GM19372 (cell line): ENCODE measurements at regions not wholly inside any gene's neighbourhood (a gene's known extent, or its start where the extent isn't known, plus 50 kb on each side); places are given as distances from the start of the nearest gene placed in this dataset.
"Not testable (repeated sequence)": the region's sequence is repeated elsewhere in the genome, so short reads cannot be mapped to it uniquely, and the experiment has no call there.

Source experiments
- ATAC-seq: cut with Tn5 transposase; IDR thresholded peaks from one replicate; pipeline ENCODE4 v1.9.1; 2021; ENCODE audit warnings: mild to moderate bottlenecking, low read depth, moderate library complexity; ENCODE audit not compliant: unreplicated experiment

- no peak for ATAC-seq
Measured at GRCh38 chr2:129181433-129181832, 798.0 kb upstream of the RAB6C start.

DNA sequence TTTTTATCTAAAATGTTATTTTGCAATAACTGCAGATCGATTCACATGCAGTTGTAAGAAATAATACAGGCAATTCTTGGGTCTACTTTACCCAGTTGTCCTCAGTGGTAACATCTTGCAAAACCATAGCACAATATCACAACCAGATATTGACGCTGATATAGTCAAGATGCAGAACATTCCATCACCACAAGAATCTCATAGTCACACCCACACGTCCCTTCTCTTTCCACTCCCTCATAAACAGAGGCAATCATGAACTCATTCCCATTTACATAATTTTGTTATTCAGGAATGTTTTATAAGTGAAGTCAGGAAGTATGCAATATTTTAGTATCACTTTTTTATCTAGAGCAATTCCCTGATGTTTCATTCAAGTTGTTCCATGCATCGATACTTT, 797.5 kb upstream of the RAB6C start:
- no peak for ATAC-seq

DNA sequence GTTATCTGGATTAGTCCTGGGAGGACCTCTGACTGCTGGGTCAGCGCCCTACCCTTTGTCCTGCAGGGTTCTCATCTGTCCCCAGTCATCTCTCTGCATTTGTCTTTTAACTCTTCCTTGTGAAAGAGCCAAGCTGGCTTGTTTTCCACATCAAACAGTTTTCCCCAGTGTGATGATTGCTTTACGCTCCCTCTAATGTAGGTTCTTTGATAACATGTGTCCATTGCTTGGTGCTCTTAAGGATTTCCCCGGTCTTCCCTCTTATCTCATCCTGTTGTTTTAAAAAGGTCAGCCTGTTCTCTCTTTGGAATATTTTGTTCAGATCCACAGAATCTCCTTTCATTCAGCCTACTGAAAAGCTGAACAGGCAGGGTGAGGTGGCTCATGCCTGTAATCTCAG, 792.1 kb upstream of the RAB6C start:
- no peak for ATAC-seq

DNA sequence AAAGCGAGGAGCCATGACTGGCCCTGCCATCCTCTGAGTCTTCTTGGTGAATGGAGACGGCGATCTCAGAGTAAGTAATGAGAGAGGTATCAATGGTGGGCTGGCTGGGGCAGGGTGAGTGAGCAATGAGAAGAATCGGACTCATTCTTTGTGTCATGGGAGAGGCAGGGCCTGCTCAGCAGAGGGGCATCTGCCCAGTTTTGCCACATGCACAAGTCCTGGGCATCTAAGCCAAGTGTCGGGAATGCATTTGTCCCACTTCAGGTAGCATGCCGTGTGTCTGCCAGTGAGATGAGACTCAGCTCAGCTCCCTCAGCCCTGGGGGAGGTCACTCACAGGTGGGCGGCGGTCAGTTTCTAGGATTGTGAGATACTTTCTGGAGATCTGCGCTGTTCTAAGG, 791.0 kb upstream of the RAB6C start:
- ATAC-seq: no peak

- ATAC-seq: no peak
Measured at GRCh38 chr2:129189617-129190319, 789.7 kb upstream of the RAB6C start.

DNA sequence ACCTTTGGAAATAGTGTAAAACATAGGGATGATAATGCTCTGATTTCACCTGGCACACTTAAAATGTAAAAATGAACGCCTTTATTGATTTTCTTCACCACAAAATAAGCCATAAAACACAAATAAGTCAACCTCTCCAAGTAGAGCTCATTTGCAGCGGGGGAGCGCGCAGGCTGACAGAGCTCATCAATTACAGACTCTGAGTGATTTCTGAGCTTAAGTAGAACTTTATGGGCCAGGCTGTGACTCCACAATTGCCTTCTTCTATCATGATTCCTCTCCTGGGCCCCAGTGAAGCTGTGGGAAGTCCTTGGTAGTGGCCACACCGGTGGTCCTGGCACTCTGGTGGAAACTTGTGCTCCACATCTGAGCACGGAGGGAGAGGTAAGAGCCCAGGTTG, 789.0 kb upstream of the RAB6C start:
- ATAC-seq: no peak

DNA sequence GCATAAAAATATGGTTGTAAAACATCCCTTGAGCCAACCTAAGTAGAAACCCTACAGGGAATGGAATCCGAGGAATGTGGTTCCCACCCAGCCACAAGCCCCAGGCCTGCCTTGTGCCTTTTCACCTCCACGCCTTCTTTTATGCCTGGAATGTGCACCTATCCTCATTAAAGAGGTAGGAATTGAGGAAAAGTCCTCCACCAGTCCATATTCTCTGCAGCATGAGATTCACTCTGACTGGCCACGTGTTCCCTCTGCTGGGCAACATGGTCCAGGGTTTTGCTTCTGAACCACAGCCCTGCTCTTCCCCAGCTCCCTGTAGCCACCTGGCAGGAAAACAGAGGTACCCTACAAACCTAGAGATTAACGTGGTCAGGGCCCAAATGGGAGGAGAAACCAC, 787.9 kb upstream of the RAB6C start:
- no peak for ATAC-seq

DNA sequence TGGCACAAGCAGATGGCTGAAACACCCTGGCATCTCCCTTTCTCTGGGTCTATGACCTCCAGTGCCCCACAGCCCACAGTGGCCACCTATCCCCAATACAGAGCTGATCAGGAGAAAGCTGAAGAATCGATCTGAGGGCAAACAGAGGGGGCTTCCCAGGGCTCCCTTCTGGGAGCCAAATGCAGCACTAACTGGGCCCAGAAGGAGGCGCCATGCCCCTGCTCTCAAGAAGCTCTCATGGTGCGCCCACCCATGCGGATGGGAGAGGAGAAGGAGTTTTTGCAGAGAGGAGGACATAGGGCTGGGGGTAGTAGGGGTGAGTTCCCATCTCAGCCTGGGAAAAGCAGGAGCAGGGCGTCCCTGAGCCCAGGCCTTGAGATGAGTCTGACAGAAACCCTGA, 787.3 kb upstream of the RAB6C start:
- ATAC-seq: no peak

DNA sequence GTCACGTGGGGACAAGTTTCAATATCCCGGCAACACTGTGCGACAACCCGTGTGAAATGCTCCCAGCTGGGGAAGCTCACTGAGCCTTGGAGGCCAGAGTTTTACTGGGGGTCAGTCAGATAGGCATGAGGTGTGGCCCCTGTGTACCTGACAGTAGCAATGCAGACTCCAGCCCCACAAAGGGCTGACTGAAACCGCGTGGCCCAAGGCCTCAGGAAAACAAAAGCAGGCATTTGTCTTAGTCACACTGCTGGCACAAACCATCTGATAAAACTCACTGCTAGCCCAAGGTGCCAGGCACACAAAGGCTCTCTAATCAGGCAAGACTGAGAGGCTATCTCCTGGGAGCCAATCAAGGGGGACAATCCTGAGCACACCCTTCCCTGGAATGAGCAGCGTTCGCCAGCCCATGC, 786.6 kb upstream of the RAB6C start:
- ATAC-seq: no peak

DNA sequence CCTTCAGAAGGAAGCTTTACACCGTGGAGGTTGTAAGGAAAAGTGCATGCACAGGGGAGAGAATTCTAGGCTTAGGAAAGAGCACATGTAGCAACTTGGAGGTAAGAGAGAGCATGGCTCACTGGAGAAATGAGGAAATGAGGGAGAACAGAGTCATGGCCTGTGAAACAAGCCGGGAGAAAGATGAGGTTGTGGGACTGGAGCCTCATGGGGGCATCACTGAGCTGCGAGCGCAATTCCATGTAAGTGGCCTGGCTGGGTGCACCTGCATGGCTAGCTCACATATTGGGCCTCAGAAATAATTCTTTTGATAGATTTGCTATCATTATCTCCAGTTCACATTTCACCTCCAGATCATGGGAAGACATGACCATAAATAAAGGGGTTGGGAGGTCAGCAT, 785.5 kb upstream of the RAB6C start:
- ATAC-seq: no peak

- ATAC-seq: no peak
Measured at GRCh38 chr2:129199501-129199900, 780.0 kb upstream of the RAB6C start.

DNA sequence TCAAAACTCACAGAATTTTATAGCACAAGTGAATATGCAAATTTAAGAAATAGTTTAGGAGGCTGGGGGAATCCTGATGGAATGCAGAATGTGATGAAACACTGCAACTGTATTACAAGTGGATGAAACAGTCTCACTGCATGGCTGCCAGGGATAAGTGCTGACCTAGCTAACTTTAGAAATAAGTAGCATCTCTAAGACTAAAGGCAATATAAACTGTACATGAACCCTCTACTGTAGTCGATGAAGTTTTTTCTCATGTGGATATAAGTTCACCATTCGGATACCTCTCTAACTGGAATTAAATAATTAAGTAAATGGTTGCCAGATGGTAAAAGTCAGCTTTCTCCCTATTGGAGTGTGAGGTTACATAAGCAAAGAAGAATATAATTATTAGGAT, 777.8 kb upstream of the RAB6C start:
- ATAC-seq: no peak

DNA sequence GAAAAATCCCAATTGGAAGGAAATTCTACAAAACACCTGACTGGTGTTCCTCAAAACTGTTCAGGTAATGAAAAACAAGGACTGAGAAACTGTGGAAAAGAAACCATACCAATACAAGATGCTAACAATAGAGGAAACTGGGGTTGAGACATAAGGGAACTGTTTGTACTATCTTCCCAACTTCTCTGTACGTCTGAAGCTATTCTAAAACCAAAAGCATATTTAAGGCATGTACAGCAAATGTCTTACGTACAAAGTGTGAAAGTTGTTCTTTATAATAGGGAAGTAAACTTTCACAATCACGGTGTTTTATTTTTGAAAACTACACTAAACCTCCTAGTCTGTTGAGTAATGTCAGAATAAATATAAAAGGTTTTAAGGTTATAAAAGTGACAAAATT, 776.1 kb upstream of the RAB6C start:
- no peak for ATAC-seq

DNA sequence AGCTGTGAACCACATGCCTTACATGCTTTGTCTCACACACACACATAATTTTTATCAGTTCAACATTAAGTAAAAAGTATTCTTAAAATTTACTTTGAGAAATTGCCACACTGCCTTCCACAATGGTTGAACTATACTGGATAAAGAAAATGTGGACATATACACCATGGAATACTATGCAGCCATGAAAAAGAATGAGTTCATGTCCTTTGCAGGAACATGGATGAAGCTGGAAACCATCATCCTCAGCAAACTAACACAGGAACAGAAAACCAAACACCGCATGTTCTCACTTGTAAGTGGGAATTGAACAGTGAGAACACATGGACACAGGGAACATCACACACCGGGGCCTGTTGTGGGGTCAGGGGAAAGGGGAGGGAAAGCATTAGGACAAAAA, 774.9 kb upstream of the RAB6C start:
- not testable (repeated sequence) for ATAC-seq

DNA sequence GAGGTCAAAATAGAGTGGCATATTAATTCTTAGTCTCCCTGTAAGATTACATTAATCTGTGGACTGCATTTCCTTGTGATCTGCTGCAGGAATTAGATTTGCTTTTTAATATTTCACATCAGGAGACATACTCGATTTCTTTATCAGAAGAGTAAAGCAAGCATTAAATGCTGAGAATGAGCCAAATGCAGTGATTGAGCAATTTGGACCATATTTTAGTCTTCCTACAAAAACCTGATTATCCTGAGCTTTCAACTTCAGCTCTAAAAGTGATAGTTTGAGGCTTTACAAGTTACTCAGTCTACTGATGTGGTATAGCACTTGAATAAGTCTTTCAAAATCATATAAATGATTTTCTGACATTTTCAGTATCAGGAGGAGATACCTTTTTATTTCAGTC, 774.3 kb upstream of the RAB6C start:
- ATAC-seq: no peak

GRCh38 chr2:129205766-129206165, 773.7 kb upstream of the RAB6C start:
- ATAC-seq: no peak

DNA sequence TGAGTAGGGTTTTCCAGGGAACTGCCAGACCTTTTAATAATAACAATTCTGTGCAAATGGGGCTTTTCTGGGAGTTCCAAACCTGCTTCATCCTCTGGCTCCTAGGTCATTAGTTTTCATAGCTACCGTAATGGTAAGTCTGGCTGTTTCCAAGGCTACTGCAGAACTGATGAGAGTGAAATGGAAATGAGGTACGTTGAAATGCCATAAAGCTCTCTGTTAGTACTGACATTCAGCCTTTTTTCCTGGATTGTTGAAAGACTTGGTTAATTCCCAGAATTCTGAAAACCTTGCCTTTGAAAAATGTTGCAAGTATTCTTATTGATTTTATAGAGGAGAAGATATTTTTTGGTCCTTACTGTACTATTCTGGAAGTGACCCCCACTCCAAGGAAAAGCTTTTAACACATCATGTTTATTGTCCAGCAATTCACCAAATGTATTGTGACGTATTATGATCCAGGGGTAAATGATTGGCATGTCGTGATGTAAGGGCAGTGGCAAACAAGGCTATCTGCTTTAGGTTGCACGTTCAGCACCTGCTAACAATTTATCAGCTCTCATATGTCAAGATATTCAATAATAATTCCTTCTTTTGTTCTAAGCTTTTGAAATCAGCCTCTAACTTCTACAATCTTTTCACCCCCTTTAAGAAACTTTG, 767.0 kb upstream of the RAB6C start:
- no peak for ATAC-seq

DNA sequence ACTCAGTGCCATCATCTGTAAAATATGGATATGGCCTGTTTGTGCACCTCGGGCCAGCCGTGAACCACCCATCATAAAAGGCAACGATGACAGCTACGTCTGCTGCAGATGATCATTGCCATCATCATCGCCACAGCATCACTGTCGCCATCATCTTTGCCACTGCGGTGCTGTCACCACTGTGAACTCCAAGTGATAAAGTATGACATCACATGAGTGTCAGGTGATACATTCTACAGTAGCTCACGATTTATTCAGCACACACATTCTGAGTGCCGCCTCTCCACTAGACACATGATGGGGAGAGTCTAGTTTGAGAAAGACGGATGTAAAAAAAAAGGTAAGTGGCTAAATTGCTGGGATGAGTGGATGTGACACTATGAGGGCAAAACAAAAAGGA, 755.4 kb upstream of the RAB6C start:
- ATAC-seq: no peak

DNA sequence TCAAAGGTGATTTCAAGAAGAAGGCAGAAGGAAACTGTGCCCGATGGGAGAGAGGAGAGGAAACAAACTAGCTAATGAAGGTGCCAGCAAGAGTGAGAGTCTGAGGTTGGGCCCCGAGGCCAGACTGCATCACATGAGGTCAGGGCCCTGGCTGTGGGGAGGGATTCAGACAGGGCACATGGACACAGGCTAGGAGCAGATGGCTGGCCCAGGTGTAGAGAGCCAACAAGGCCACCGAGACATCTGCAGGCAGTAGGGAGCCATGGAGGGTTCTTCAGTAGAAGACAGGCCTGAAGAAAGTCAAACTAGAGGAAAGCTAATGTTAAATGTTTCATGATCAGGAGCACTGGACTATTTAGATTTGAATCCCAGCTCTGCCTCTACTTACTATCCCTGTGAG, 755.0 kb upstream of the RAB6C start:
- ATAC-seq: no peak

- ATAC-seq: no peak
Measured at GRCh38 chr2:129229196-129229595, 750.3 kb upstream of the RAB6C start.

DNA sequence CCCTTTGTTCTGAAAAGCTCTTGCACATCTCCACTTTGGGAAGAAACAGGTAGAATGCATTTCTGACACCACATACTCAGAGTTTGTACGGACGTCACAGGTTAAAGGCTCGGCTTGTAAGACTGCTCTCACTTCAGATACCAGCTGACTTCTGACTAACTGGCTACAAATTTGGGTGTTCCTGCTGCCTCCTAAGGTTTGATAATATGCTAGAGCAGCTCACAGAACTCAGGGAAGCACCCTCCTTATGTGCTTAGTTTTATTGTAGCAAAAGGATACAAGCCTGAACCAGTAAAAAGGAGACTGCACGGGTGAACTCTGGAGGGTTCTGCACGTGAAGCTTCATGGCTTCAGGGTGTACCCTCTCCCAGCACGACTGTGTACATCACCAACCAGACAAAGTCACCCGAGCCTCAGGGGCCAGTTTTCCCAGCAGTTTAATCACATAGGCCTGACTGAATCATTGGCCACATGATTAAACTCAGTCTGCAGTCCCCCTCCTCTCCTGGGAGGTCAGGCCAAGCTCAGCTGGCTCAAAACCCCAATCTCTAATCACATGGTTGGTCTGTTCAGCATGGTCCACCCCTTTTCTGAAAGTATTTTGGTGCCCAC, 749.5 kb upstream of the RAB6C start:
- ATAC-seq: no peak

- no peak for ATAC-seq
Measured at GRCh38 chr2:129231924-129232323, 747.5 kb upstream of the RAB6C start.
